MM.1S (cell line): ENCODE measurements at regions not wholly inside any gene's neighbourhood (a gene's known extent, or its start where the extent isn't known, plus 50 kb on each side); places are given as distances from the start of the nearest gene placed in this dataset.

ENCODE experiments used
- DNase-seq: peaks from one replicate; pipeline ENCODE4 v3.0.0-alpha.2; 2015
- H2AFZ ChIP-seq: fragments of 300-600 bp; sonication (generic); 2 replicates; pipeline ENCODE4 v1.6.0; 2016; ENCODE audit warnings: antibody characterized with exemption, low read length
- H3F3A ChIP-seq: fragments of 300-600 bp; sonication (generic); 2 replicates; pipeline ENCODE4 v1.6.1; 2016; ENCODE audit warnings: mild to moderate bottlenecking, antibody characterized with exemption, low read length, moderate library complexity, mixed read lengths; ENCODE audit not compliant: insufficient read depth
- H3K27ac ChIP-seq: fragments of 300-600 bp; sonication (generic); 2 replicates; pipeline ENCODE4 v1.5.1; 2016; ENCODE audit warnings: mild to moderate bottlenecking, low read length
- H3K27me3 ChIP-seq: fragments of 300-600 bp; sonication (generic); replicated peaks from 2 replicates; pipeline ENCODE4 v1.6.0; 2016; ENCODE audit warnings: low read length; ENCODE audit not compliant: insufficient read depth
- H3K36me3 ChIP-seq: fragments of 300-600 bp; sonication (generic); replicated peaks from 2 replicates; pipeline ENCODE4 v1.6.1; 2016; ENCODE audit warnings: mild to moderate bottlenecking, low read length, mixed read lengths; ENCODE audit not compliant: insufficient read depth
- H3K4me1 ChIP-seq: fragments of 300-600 bp; sonication (generic); 2 replicates; pipeline ENCODE4 v1.6.1; 2016; ENCODE audit warnings: low read length, mixed read lengths
- H3K4me2 ChIP-seq: fragments of 300-600 bp; sonication (generic); 2 replicates; pipeline ENCODE4 v1.6.0; 2016; ENCODE audit warnings: low read depth, low read length
- H3K4me3 ChIP-seq: fragments of 300-600 bp; sonication (generic); 2 replicates; pipeline ENCODE4 v1.5.1; 2016; ENCODE audit warnings: low read length, mixed read lengths
- H3K79me2 ChIP-seq: fragments of 300-600 bp; sonication (generic); 2 replicates; pipeline ENCODE4 v1.6.1; 2016; ENCODE audit warnings: mixed run types, low read length, mixed read lengths
- H3K9ac ChIP-seq: fragments of 300-600 bp; sonication (generic); 2 replicates; pipeline ENCODE4 v1.6.1; 2016; ENCODE audit warnings: low read length, mixed read lengths
- H3K9me2 ChIP-seq: fragments of 300-600 bp; sonication (generic); replicated peaks from 2 replicates; pipeline ENCODE4 v1.6.1; 2016; ENCODE audit warnings: mild to moderate bottlenecking, low read length, mixed read lengths; ENCODE audit not compliant: insufficient read depth
- H3K9me3 ChIP-seq: fragments of 300-600 bp; sonication (generic); replicated peaks from 2 replicates; pipeline ENCODE4 v1.6.1; 2016; ENCODE audit warnings: mild to moderate bottlenecking, low read length, mixed read lengths; ENCODE audit not compliant: insufficient read depth
- H4K20me1 ChIP-seq: fragments of 300-600 bp; sonication (generic); 2 replicates; pipeline ENCODE4 v1.6.1; 2016; ENCODE audit warnings: mild to moderate bottlenecking, low read length, moderate library complexity, mixed read lengths; ENCODE audit not compliant: insufficient read depth
- CTCF ChIP-seq: fragments of 300-600 bp; sonication (generic); IDR thresholded peaks from 2 replicates; pipeline ENCODE4 v1.5.1; 2016; ENCODE audit warnings: antibody characterized with exemption, low read length, mixed read lengths
- EZH2 ChIP-seq: fragments of 300-600 bp; sonication (generic); optimal IDR thresholded peaks from 2 replicates; pipeline ENCODE3; 2017; ENCODE audit warnings: low read depth, mild to moderate bottlenecking, antibody characterized with exemption, low read length, mixed read lengths
- EZH2phosphoT487 ChIP-seq: fragments of 300-600 bp; sonication (generic); IDR thresholded peaks from 2 replicates; pipeline ENCODE4 v1.6.1; 2018; ENCODE audit warnings: antibody characterized with exemption, low read length

- Histone ChIP-seq H3K36me3 (no peaks in the 10 kb centered on the region), H3K9me3 (no peaks in the 10 kb centered on the region), H3K9ac (no peak overlapping the region), H3K4me2 (no peak overlapping the region), H3K4me3 (no peak overlapping the region), H3F3A (no peaks in the 10 kb centered on the region), H3K79me2 (no peaks in the 10 kb centered on the region), H3K9me2 (no peaks in the 10 kb centered on the region), H3K4me1 (no peaks in the 10 kb centered on the region), H2AFZ (no peak overlapping the region), H3K27ac (no peak overlapping the region), H4K20me1 (no peaks in the 10 kb centered on the region), H3K27me3 (no peaks in the 10 kb centered on the region)
- TF ChIP-seq EZH2 (no peak), CTCF (no peak), EZH2phosphoT487 (no peak)
- no peak for DNase-seq
These were observed 85.4 kb upstream of the SOX5 start for GRCh38 chr12:24034894-24035293.

- TF ChIP-seq CTCF (no peak), EZH2phosphoT487 (no peak), EZH2 (no peak)
- Histone ChIP-seq H2AFZ (no peak overlapping the region), H4K20me1 (no peaks in the 10 kb centered on the region), H3K4me1 (no peaks in the 10 kb centered on the region), H3K9me2 (no peaks in the 10 kb centered on the region), H3K27ac (no peak overlapping the region), H3K9me3 (no peaks in the 10 kb centered on the region), H3K79me2 (no peaks in the 10 kb centered on the region), H3K4me3 (no peak overlapping the region), H3K9ac (no peak overlapping the region), H3K27me3 (no peaks in the 10 kb centered on the region), H3K36me3 (no peaks in the 10 kb centered on the region), H3K4me2 (no peak overlapping the region), H3F3A (no peaks in the 10 kb centered on the region)
- DNase-seq: no peak
These were observed 84.7 kb upstream of the SOX5 start for GRCh38 chr12:24034160-24034559.

- Histone ChIP-seq H3K9me3 (no peaks in the 10 kb centered on the region), H2AFZ (no peak overlapping the region), H4K20me1 (no peaks in the 10 kb centered on the region), H3K4me1 (no peaks in the 10 kb centered on the region), H3K4me2 (no peak overlapping the region), H3K4me3 (no peak overlapping the region), H3K79me2 (no peaks in the 10 kb centered on the region), H3K27ac (no peak overlapping the region), H3F3A (no peaks in the 10 kb centered on the region), H3K36me3 (no peaks in the 10 kb centered on the region), H3K9ac (no peak overlapping the region), H3K27me3 (no peaks in the 10 kb centered on the region), H3K9me2 (no peaks in the 10 kb centered on the region)
- no peak for DNase-seq
- TF ChIP-seq EZH2phosphoT487 (no peak), EZH2 (no peak), CTCF (no peak)
These were observed 77.9 kb upstream of the SOX5 start for GRCh38 chr12:24027352-24027751.
